ENCODE measurements at regions not wholly inside any gene's neighbourhood (a gene's known extent, or its start where the extent isn't known, plus 50 kb on each side); places are given as distances from the start of the nearest gene placed in this dataset.

GRCh38 chr6:11415557-11415956 is 122.0 kb upstream of the TMEM170B start:
- Histone ChIP-seq H3K4me3 (no peak overlapping the region), H3K36me3 (no peaks in the 10 kb centered on the region), H3K9me3 (no peaks in the 10 kb centered on the region), H3K27me3 (replicated peaks; ENCODE audit: insufficient read depth) (no peaks in the 10 kb centered on the region), H3K27ac (no peak overlapping the region), H3K4me1 (ENCODE audit: control insufficient read depth in 1 of 2, low read depth in 2 of 2) (peaks cover 20 to 51% of the 10 kb centered on the region in 2 donors)
- DNase-seq (ENCODE audit: low spot score) (no peak), ATAC-seq (ENCODE audit: insufficient number of reproducible peaks, low FRiP score, low read depth) (no peak)
- TF ChIP-seq CTCF (IDR thresholded peaks at IDR 0.05) = no peak

DNA sequence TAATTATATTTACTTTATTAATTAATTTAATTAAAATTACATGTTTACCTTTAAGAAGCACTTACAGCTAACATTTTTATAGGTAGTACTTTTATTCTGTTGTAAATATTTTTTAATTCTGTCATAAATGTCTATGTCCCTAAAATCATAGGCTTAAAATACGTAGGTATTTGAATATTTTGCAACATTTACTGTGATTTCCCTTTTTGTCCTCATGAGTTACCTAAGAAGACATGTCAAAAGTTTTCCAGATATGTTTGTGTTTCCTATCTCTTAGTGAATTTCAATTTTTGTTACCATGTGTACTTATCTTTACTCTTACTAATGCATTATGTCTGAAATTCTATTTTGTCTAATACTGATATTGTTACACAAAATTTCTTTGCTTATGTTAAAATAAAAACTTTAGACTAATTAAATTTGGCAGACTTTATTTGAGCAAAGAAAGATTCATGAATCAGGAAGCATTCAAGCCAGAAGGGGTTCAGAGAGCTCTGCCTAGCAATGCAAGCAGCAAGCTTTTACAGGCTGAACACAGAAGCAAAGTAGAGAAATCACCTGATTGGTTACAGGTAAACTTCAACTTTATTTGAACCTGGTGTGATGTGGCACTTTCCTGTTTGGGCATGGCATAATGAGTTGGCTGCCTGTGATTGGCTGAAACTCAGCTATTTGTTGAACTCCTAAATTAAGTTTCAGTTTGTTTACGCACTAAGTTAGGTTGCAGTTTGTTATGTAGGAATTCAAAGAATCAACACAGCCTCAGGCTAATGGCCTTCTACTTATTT is 123.2 kb upstream of the TMEM170B start:
- peaks cover 22 to 62% of the 10 kb centered on the region in 2 donors for H3K4me1 ChIP-seq (ENCODE audit: control insufficient read depth in 1 of 2, low read depth in 2 of 2)
- no peak for DNase-seq (ENCODE audit: low spot score)
- no peaks in the 10 kb centered on the region for H3K9me3 ChIP-seq
- H3K36me3 ChIP-seq = no peaks in the 10 kb centered on the region
- no peak for ATAC-seq (ENCODE audit: insufficient number of reproducible peaks, low FRiP score, low read depth)
- peak overlapping the region; percentile 19 to 94 for H3K27ac ChIP-seq
- no peak for TF ChIP-seq CTCF (IDR thresholded peaks at IDR 0.05)
- no peak overlapping the region for H3K4me3 ChIP-seq
- H3K27me3 ChIP-seq (replicated peaks; ENCODE audit: insufficient read depth) = no peaks in the 10 kb centered on the region

DNA sequence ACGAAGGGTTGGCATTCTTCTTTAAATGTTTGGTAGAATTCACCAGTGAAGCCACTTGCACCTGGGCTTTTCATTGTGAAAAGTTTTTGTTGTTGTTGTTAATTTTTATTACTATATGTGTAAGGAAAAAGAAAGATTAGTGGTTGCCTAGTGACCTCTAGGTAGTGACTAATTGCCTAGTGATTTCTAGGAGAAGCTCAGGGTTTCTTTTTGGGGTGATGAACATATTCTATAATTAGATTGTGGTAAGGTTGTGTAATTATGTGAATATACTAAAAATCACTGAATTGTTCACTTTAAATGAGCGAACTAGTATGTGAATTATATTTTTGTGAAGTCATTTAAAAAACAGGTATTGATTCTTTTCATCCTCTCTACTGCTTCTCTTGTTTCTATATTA is 123.8 kb upstream of the TMEM170B start:
- H3K27me3 ChIP-seq (replicated peaks; ENCODE audit: insufficient read depth) = no peaks in the 10 kb centered on the region
- DNase-seq (ENCODE audit: low spot score) (no peak), ATAC-seq (ENCODE audit: insufficient number of reproducible peaks, low FRiP score, low read depth) (no peak)
- no peaks in the 10 kb centered on the region for H3K36me3 ChIP-seq
- H3K27ac ChIP-seq = peak overlapping the region; percentile 81 to 94
- H3K4me1 ChIP-seq (ENCODE audit: control insufficient read depth in 1 of 2, low read depth in 2 of 2) = peaks cover 25 to 65% of the 10 kb centered on the region in 2 donors
- no peaks in the 10 kb centered on the region for H3K9me3 ChIP-seq
- no peak for TF ChIP-seq CTCF (IDR thresholded peaks at IDR 0.05)
- H3K4me3 ChIP-seq = no peak overlapping the region

DNA sequence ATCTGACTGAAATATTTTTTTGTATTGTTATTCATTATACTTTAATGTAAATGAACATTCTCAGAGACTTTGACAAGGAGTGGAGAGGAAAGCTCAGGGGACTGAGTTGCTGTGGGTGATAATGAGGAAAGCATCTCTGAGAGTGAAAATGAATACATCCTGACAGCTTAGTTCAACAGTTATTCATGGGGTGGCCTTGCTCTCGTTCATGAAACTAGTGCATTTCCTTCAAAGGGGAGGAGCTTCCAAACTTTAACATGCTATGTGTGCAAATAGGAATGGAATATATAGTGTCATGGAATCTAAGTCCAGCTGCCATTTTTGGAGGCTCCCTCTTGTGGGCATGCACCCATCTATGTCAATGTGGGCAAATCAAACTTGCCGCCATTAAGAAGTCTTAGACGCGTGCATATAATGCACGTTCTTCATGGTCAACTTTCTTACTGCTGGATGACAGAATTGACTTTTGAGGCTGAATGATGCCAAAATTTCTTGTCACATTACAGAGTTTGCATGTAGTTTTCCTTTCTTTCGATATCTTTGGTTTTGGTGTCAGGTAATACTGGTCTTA is 124.3 kb upstream of the TMEM170B start:
- peaks cover 22 to 60% of the 10 kb centered on the region in 2 donors for H3K4me1 ChIP-seq (ENCODE audit: control insufficient read depth in 1 of 2, low read depth in 2 of 2)
- peak overlapping the region; percentile 81 to 94 for H3K27ac ChIP-seq
- no peaks in the 10 kb centered on the region for H3K36me3 ChIP-seq
- no peak for DNase-seq (ENCODE audit: low spot score)
- H3K9me3 ChIP-seq = no peaks in the 10 kb centered on the region
- ATAC-seq (ENCODE audit: insufficient number of reproducible peaks, low FRiP score, low read depth) = no peak
- TF ChIP-seq CTCF (IDR thresholded peaks at IDR 0.05) = no peak
- H3K4me3 ChIP-seq = no peak overlapping the region
- no peaks in the 10 kb centered on the region for H3K27me3 ChIP-seq (replicated peaks; ENCODE audit: insufficient read depth)

DNA sequence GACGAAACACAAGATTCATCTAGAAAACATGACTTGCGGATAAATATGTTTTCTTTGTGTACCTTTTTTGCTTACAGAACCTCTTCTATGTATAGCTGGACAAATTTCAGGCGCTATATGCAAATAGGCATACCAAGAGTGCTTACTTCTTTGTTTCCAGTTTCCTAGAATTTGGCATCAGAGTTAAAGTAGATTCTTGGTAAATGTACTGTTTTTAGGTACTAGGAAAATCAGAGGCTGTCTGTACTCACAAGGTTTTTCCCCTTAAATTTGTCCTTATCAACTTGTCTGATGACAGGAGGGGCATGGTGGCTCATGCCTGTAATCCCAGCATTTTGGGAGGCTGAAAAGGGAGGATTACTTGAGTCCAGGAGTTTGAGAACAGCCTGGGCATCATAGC is 124.9 kb upstream of the TMEM170B start:
- no peak for TF ChIP-seq CTCF (IDR thresholded peaks at IDR 0.05)
- Histone ChIP-seq H3K9me3 (no peaks in the 10 kb centered on the region), H3K36me3 (no peaks in the 10 kb centered on the region), H3K4me3 (no peak overlapping the region), H3K27me3 (replicated peaks; ENCODE audit: insufficient read depth) (no peaks in the 10 kb centered on the region), H3K4me1 (ENCODE audit: control insufficient read depth in 1 of 2, low read depth in 2 of 2) (peaks cover 19 to 59% of the 10 kb centered on the region in 2 donors), H3K27ac (peak overlapping the region; percentile 81 to 94)
- DNase-seq (ENCODE audit: low spot score) (no peak), ATAC-seq (ENCODE audit: insufficient number of reproducible peaks, low FRiP score, low read depth) (no peak)
